HG02571 (cell line): ENCODE measurements at regions not wholly inside any gene's neighbourhood (a gene's known extent, or its start where the extent isn't known, plus 50 kb on each side); places are given as distances from the start of the nearest gene placed in this dataset.

Source experiments
- ATAC-seq: cut with Tn5 transposase; IDR thresholded peaks from one replicate; pipeline ENCODE4 v1.9.1; 2021; ENCODE audit warnings: mild to moderate bottlenecking, moderate library complexity; ENCODE audit not compliant: unreplicated experiment

- no peak for ATAC-seq
These were observed 314.0 kb downstream of the PIK3R1 start for GRCh38 chr5:68529581-68529980.

GRCh38 chr5:68531970-68532369 lies 316.4 kb downstream of the PIK3R1 start:
- no peak for ATAC-seq

- ATAC-seq = no peak
These were observed 317.5 kb downstream of the PIK3R1 start for GRCh38 chr5:68533051-68533450.

GRCh38 chr5:68533571-68534084 lies 318.1 kb downstream of the PIK3R1 start:
- no peak for ATAC-seq

GRCh38 chr5:68534131-68534940 lies 318.8 kb downstream of the PIK3R1 start:
- no peak for ATAC-seq

GRCh38 chr5:68534956-68535520 lies 319.5 kb downstream of the PIK3R1 start:
- ATAC-seq = no peak

- ATAC-seq = no peak
These were observed 323.4 kb downstream of the PIK3R1 start for GRCh38 chr5:68538814-68539420.

- ATAC-seq = no peak
These were observed 325.4 kb downstream of the PIK3R1 start for GRCh38 chr5:68540798-68541590.

- no peak for ATAC-seq
These were observed 326.7 kb downstream of the PIK3R1 start for GRCh38 chr5:68542207-68542606.

- ATAC-seq = no peak
These were observed 327.7 kb downstream of the PIK3R1 start for GRCh38 chr5:68543212-68543611.

- ATAC-seq = no peak
These were observed 328.6 kb downstream of the PIK3R1 start for GRCh38 chr5:68544091-68544647.

- no peak for ATAC-seq
These were observed 329.3 kb downstream of the PIK3R1 start for GRCh38 chr5:68544648-68545552.

- no peak for ATAC-seq
These were observed 330.2 kb downstream of the PIK3R1 start for GRCh38 chr5:68545636-68546295.

- ATAC-seq = no peak
These were observed 331.5 kb downstream of the PIK3R1 start for GRCh38 chr5:68547056-68547455.

GRCh38 chr5:68547622-68548021 lies 332.1 kb downstream of the PIK3R1 start:
- no peak for ATAC-seq

GRCh38 chr5:68548959-68549676 lies 333.6 kb downstream of the PIK3R1 start:
- no peak for ATAC-seq

GRCh38 chr5:68550015-68550414 lies 334.5 kb downstream of the PIK3R1 start:
- ATAC-seq = no peak

GRCh38 chr5:68551436-68551835 lies 335.9 kb downstream of the PIK3R1 start:
- no peak for ATAC-seq
